ENCODE measurements at regions not wholly inside any gene's neighbourhood (a gene's known extent, or its start where the extent isn't known, plus 50 kb on each side); places are given as distances from the start of the nearest gene placed in this dataset.

- H3K4me1 Mint-ChIP-seq: no peaks in the 10 kb centered on the region
- ATAC-seq (no peak), DNase-seq (no peak)
- no peaks in the 10 kb centered on the region for H3K9me3 Mint-ChIP-seq (ENCODE audit: low read depth)
- no peak overlapping the region for H3K4me3 Mint-ChIP-seq
- no peaks in the 10 kb centered on the region for H3K36me3 Mint-ChIP-seq (ENCODE audit: low read depth)
- intact Hi-C loops (cut with DNase I, micrococcal nuclease): no loop called here
- no peak overlapping the region for H3K27ac Mint-ChIP-seq
- POLR2A ChIA-PET: no interaction called here
- CTCF ChIA-PET: no interaction called here
- no peaks in the 10 kb centered on the region for H3K27me3 Mint-ChIP-seq
Observed at GRCh38 chr2:220125551-220125950, 498.1 kb downstream of the SLC4A3 start.

- ChIA-PET POLR2A (no interaction called here), CTCF (interaction anchor here (0.9 kb wide), 1 partner anchor 8 kb away, joined by 3 read pairs; no protein-coding TSS in a partner anchor)
- H3K36me3 Mint-ChIP-seq (ENCODE audit: low read depth): no peaks in the 10 kb centered on the region
- H3K9me3 Mint-ChIP-seq (ENCODE audit: low read depth): no peaks in the 10 kb centered on the region
- intact Hi-C loops (cut with DNase I, micrococcal nuclease): no loop called here
- no peak overlapping the region for H3K27ac Mint-ChIP-seq
- ATAC-seq: no peak
- no peak overlapping the region for H3K4me3 Mint-ChIP-seq
- no peaks in the 10 kb centered on the region for H3K27me3 Mint-ChIP-seq
- no peak for DNase-seq
- H3K4me1 Mint-ChIP-seq: no peaks in the 10 kb centered on the region
Observed at GRCh38 chr2:220127311-220127710, 499.9 kb downstream of the SLC4A3 start.

GRCh38 chr2:220127876-220128275 lies 500.4 kb downstream of the SLC4A3 start:
- no peaks in the 10 kb centered on the region for H3K4me1 Mint-ChIP-seq
- H3K9me3 Mint-ChIP-seq (ENCODE audit: low read depth): no peaks in the 10 kb centered on the region
- ChIA-PET POLR2A (no interaction called here), CTCF (interaction anchor here (0.7 to 0.9 kb wide), 2 partner anchors 9 to 50 kb away, joined by 3 read pairs; no protein-coding TSS in a partner anchor)
- ATAC-seq (no peak), DNase-seq (no peak)
- H3K36me3 Mint-ChIP-seq (ENCODE audit: low read depth): no peaks in the 10 kb centered on the region
- no peak overlapping the region for H3K27ac Mint-ChIP-seq
- no peak overlapping the region for H3K4me3 Mint-ChIP-seq
- no peaks in the 10 kb centered on the region for H3K27me3 Mint-ChIP-seq
- intact Hi-C loops (cut with DNase I, micrococcal nuclease): no loop called here

GRCh38 chr2:220129391-220129790 lies 502.0 kb downstream of the SLC4A3 start:
- ATAC-seq: no peak
- no peaks in the 10 kb centered on the region for H3K4me1 Mint-ChIP-seq

GRCh38 chr2:220134756-220135534 lies 507.5 kb downstream of the SLC4A3 start:
- intact Hi-C loops (cut with DNase I, micrococcal nuclease): no loop called here
- ChIA-PET CTCF (interaction anchor here (0.7 kb wide), 1 partner anchor 8 kb away, joined by 3 read pairs; no protein-coding TSS in a partner anchor), POLR2A (no interaction called here)
- Mint-ChIP-seq H3K4me1 (no peaks in the 10 kb centered on the region), H3K4me3 (no peak overlapping the region), H3K27me3 (no peaks in the 10 kb centered on the region), H3K36me3 (ENCODE audit: low read depth) (no peaks in the 10 kb centered on the region), H3K27ac (no peak overlapping the region), H3K9me3 (ENCODE audit: low read depth) (no peaks in the 10 kb centered on the region)
- ATAC-seq (no peak), DNase-seq (no peak)

More at GRCh38 chr2:220129391-220129790, 502.0 kb downstream of the SLC4A3 start:
- no peaks in the 10 kb centered on the region for H3K36me3 Mint-ChIP-seq (ENCODE audit: low read depth)
- ChIA-PET POLR2A (no interaction called here), CTCF (interaction anchor here (0.6 kb wide), 1 partner anchor 9 kb away, joined by 3 read pairs; no protein-coding TSS in a partner anchor)
- no peak overlapping the region for H3K27ac Mint-ChIP-seq
- intact Hi-C loops (cut with DNase I, micrococcal nuclease): no loop called here
- no peaks in the 10 kb centered on the region for H3K27me3 Mint-ChIP-seq
- no peaks in the 10 kb centered on the region for H3K9me3 Mint-ChIP-seq (ENCODE audit: low read depth)
- H3K4me3 Mint-ChIP-seq: no peak overlapping the region
- no peak for DNase-seq

- Mint-ChIP-seq H3K27me3 (peaks cover 4% of the 10 kb centered on the region), H3K36me3 (ENCODE audit: low read depth) (no peaks in the 10 kb centered on the region), H3K4me3 (no peak overlapping the region), H3K27ac (no peak overlapping the region), H3K9me3 (ENCODE audit: low read depth) (peaks cover 3% of the 10 kb centered on the region), H3K4me1 (no peaks in the 10 kb centered on the region)
- ChIA-PET POLR2A (no interaction called here), CTCF (interaction anchor here (0.6 kb wide), 1 partner anchor 27 kb away, joined by 3 read pairs; no protein-coding TSS in a partner anchor)
- ATAC-seq (no peak), DNase-seq (no peak)
- intact Hi-C loops (cut with DNase I, micrococcal nuclease): no loop called here
Observed at GRCh38 chr2:220143336-220143735, 515.9 kb downstream of the SLC4A3 start.

GRCh38 chr2:220144411-220144810 lies 517.0 kb downstream of the SLC4A3 start:
- H3K36me3 Mint-ChIP-seq (ENCODE audit: low read depth): no peaks in the 10 kb centered on the region
- no peak overlapping the region for H3K4me3 Mint-ChIP-seq
- POLR2A ChIA-PET: no interaction called here
- peaks cover 4% of the 10 kb centered on the region for H3K27me3 Mint-ChIP-seq
- intact Hi-C loops (cut with DNase I, micrococcal nuclease): no loop called here
- H3K9me3 Mint-ChIP-seq (ENCODE audit: low read depth): peaks cover 3% of the 10 kb centered on the region
- CTCF ChIA-PET: no interaction called here
- H3K27ac Mint-ChIP-seq: no peak overlapping the region
- no peaks in the 10 kb centered on the region for H3K4me1 Mint-ChIP-seq
- ATAC-seq: no peak
- DNase-seq: no peak

- ATAC-seq: no peak
- no peak overlapping the region for H3K4me3 Mint-ChIP-seq
- no peaks in the 10 kb centered on the region for H3K36me3 Mint-ChIP-seq (ENCODE audit: low read depth)
Observed at GRCh38 chr2:220147161-220148038, 520.0 kb downstream of the SLC4A3 start.

GRCh38 chr2:220148471-220149248 lies 521.2 kb downstream of the SLC4A3 start:
- no peak overlapping the region for H3K27ac Mint-ChIP-seq
- CTCF ChIA-PET: no interaction called here
- H3K9me3 Mint-ChIP-seq (ENCODE audit: low read depth): peaks cover 2% of the 10 kb centered on the region
- intact Hi-C loops (cut with DNase I, micrococcal nuclease): no loop called here
- POLR2A ChIA-PET: interaction anchor here (0.8 kb wide), 1 partner anchor 1354 kb away, joined by 5 read pairs; no protein-coding TSS in a partner anchor
- ATAC-seq (no peak), DNase-seq (no peak)
- no peaks in the 10 kb centered on the region for H3K4me1 Mint-ChIP-seq
- no peaks in the 10 kb centered on the region for H3K36me3 Mint-ChIP-seq (ENCODE audit: low read depth)
- H3K4me3 Mint-ChIP-seq: no peak overlapping the region
- peaks cover 4% of the 10 kb centered on the region for H3K27me3 Mint-ChIP-seq

More at GRCh38 chr2:220147161-220148038, 520.0 kb downstream of the SLC4A3 start:
- DNase-seq: no peak
- peaks cover 3% of the 10 kb centered on the region for H3K9me3 Mint-ChIP-seq (ENCODE audit: low read depth)
- CTCF ChIA-PET: interaction anchor here (0.6 kb wide), 1 partner anchor 40 kb away, joined by 3 read pairs; no protein-coding TSS in a partner anchor
- POLR2A ChIA-PET: interaction anchor here (0.8 kb wide), 1 partner anchor 1356 kb away, joined by 5 read pairs; no protein-coding TSS in a partner anchor
- H3K4me1 Mint-ChIP-seq: no peaks in the 10 kb centered on the region
- H3K27ac Mint-ChIP-seq: no peak overlapping the region
- intact Hi-C loops (cut with DNase I, micrococcal nuclease): no loop called here
- peaks cover 4% of the 10 kb centered on the region for H3K27me3 Mint-ChIP-seq

- CTCF ChIA-PET: interaction anchor here (0.6 kb wide), 1 partner anchor 1295 kb away, joined by 3 read pairs; no protein-coding TSS in a partner anchor
- Mint-ChIP-seq H3K4me3 (no peak overlapping the region), H3K36me3 (ENCODE audit: low read depth) (no peaks in the 10 kb centered on the region), H3K4me1 (no peaks in the 10 kb centered on the region), H3K27ac (no peak overlapping the region), H3K27me3 (no peaks in the 10 kb centered on the region), H3K9me3 (ENCODE audit: low read depth) (no peaks in the 10 kb centered on the region)
- ATAC-seq: no peak
- POLR2A ChIA-PET: no interaction called here
- intact Hi-C loops (cut with DNase I, micrococcal nuclease): no loop called here
- no peak for DNase-seq
Observed at GRCh38 chr2:220151341-220151740, 523.9 kb downstream of the SLC4A3 start.

- H3K9me3 Mint-ChIP-seq (ENCODE audit: low read depth): no peaks in the 10 kb centered on the region
- ChIA-PET CTCF (no interaction called here), POLR2A (no interaction called here)
- ATAC-seq (no peak), DNase-seq (no peak)
- H3K4me1 Mint-ChIP-seq: no peaks in the 10 kb centered on the region
- no peak overlapping the region for H3K4me3 Mint-ChIP-seq
- no peaks in the 10 kb centered on the region for H3K27me3 Mint-ChIP-seq
- intact Hi-C loops (cut with DNase I, micrococcal nuclease): no loop called here
- no peak overlapping the region for H3K27ac Mint-ChIP-seq
- H3K36me3 Mint-ChIP-seq (ENCODE audit: low read depth): no peaks in the 10 kb centered on the region
Observed at GRCh38 chr2:220152281-220152935, 525.0 kb downstream of the SLC4A3 start.
